ENCODE measurements at regions not wholly inside any gene's neighbourhood (a gene's known extent, or its start where the extent isn't known, plus 50 kb on each side); places are given as distances from the start of the nearest gene placed in this dataset.

DNA sequence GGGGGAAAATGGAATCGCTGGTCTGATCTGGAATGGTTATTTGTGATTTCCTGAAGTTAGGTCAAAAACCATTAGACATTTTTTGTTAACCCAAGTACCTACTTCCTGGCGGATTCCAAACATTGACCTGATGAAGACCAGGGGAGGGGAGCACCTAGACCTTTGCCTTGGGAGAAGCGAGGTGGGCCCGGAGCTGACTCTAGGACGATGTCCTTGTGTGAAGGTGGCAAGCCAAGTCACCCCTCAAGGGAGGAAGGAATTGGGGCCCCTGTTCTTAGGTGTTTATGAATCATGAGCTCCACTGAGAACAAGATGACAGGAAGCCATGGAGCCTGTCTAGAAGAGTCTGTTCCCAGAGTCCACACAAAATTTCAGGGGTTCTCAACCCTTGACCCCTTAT is 204.9 kb upstream of the FOXF1 start:
- Histone ChIP-seq H3K4me3 (replicated peaks in 1 of 2; ENCODE audit: low read depth in 1 of 2, low read length in 2 of 2) (no peak overlapping the region), H3K27ac (ENCODE audit: low read depth, low read length) (no peak overlapping the region), H3K4me1 (ENCODE audit: control insufficient read depth in 1 of 2, insufficient read depth in 2 of 2, low read length in 2 of 2) (peaks cover 3 to 10% of the 10 kb centered on the region in 2 experiments; a peak in 3 of 4 replicates), H4K20me1 (ENCODE audit: insufficient read depth) (no peaks in the 10 kb centered on the region), H3K79me2 (ENCODE audit: insufficient read depth, low read length) (no peaks in the 10 kb centered on the region), H3K36me3 (ENCODE audit: control insufficient read depth in 1 of 2, insufficient read depth in 2 of 2, low read length in 2 of 2) (no peaks in the 10 kb centered on the region), H2AFZ (ENCODE audit: low read depth, low read length, poor library complexity, severe bottlenecking) (no peak overlapping the region), H3K9me3 (ENCODE audit: control insufficient read depth in 1 of 2, insufficient read depth in 1 of 2, low read depth in 1 of 2, low read length in 2 of 2) (no peaks in the 10 kb centered on the region), H3K9ac (ENCODE audit: low read length) (no peak overlapping the region), H3K27me3 (ENCODE audit: insufficient read depth, low read length) (no peaks in the 10 kb centered on the region; the same call in 1 of the 2 replicates), H3K4me2 (ENCODE audit: low read length) (no peak overlapping the region), H3K9me2 (ENCODE audit: insufficient read depth) (no peaks in the 10 kb centered on the region)
- intact Hi-C loops (cut with micrococcal nuclease) = no loop called here
- no peak for DNase-seq (ENCODE audit: low read depth, low spot score)
- CTCF ChIA-PET = no interaction called here
- no peak for ATAC-seq
- no TSS peak for BruUV-seq (replicated peaks)
- POLR2A ChIA-PET = no interaction called here
- TF ChIP-seq RAD21 (IDR thresholded peaks at IDR 0.05; ENCODE audit: low read depth) = no peak
- RAD21 ChIA-PET (ENCODE audit: low non-redundant PET in 1 of 2, low total read pairs in 2 of 2, uncharacterized antibody in 2 of 2, unreplicated experiment in 2 of 2) = no interaction called here

GRCh38 chr16:86306011-86306644 is 204.2 kb upstream of the FOXF1 start:
- ChIA-PET POLR2A (no interaction called here), CTCF (no interaction called here), RAD21 (ENCODE audit: low non-redundant PET in 1 of 2, low total read pairs in 2 of 2, uncharacterized antibody in 2 of 2, unreplicated experiment in 2 of 2) (no interaction called here)
- Histone ChIP-seq H3K4me3 (replicated peaks in 1 of 2; ENCODE audit: low read depth in 1 of 2, low read length in 2 of 2) (no peak overlapping the region), H3K36me3 (ENCODE audit: control insufficient read depth in 1 of 2, insufficient read depth in 2 of 2, low read length in 2 of 2) (no peaks in the 10 kb centered on the region), H3K27ac (ENCODE audit: low read depth, low read length) (no peak overlapping the region), H3K4me2 (ENCODE audit: low read length) (no peak overlapping the region), H4K20me1 (ENCODE audit: insufficient read depth) (no peaks in the 10 kb centered on the region), H3K9ac (ENCODE audit: low read length) (no peak overlapping the region), H2AFZ (ENCODE audit: low read depth, low read length, poor library complexity, severe bottlenecking) (no peak overlapping the region), H3K27me3 (ENCODE audit: insufficient read depth, low read length) (peaks cover 6% of the 10 kb centered on the region; the same call in 1 of the 2 replicates), H3K9me3 (ENCODE audit: control insufficient read depth in 1 of 2, insufficient read depth in 1 of 2, low read depth in 1 of 2, low read length in 2 of 2) (no peaks in the 10 kb centered on the region), H3K9me2 (ENCODE audit: insufficient read depth) (no peaks in the 10 kb centered on the region), H3K79me2 (ENCODE audit: insufficient read depth, low read length) (no peaks in the 10 kb centered on the region), H3K4me1 (ENCODE audit: control insufficient read depth in 1 of 2, insufficient read depth in 2 of 2, low read length in 2 of 2) (peaks cover 3 to 10% of the 10 kb centered on the region in 2 experiments; a peak in 3 of 4 replicates)
- ATAC-seq (no peak), DNase-seq (ENCODE audit: low read depth, low spot score) (no peak)
- intact Hi-C loops (cut with micrococcal nuclease) = no loop called here
- BruUV-seq (replicated peaks) = no TSS peak
- TF ChIP-seq, protein P1, sequence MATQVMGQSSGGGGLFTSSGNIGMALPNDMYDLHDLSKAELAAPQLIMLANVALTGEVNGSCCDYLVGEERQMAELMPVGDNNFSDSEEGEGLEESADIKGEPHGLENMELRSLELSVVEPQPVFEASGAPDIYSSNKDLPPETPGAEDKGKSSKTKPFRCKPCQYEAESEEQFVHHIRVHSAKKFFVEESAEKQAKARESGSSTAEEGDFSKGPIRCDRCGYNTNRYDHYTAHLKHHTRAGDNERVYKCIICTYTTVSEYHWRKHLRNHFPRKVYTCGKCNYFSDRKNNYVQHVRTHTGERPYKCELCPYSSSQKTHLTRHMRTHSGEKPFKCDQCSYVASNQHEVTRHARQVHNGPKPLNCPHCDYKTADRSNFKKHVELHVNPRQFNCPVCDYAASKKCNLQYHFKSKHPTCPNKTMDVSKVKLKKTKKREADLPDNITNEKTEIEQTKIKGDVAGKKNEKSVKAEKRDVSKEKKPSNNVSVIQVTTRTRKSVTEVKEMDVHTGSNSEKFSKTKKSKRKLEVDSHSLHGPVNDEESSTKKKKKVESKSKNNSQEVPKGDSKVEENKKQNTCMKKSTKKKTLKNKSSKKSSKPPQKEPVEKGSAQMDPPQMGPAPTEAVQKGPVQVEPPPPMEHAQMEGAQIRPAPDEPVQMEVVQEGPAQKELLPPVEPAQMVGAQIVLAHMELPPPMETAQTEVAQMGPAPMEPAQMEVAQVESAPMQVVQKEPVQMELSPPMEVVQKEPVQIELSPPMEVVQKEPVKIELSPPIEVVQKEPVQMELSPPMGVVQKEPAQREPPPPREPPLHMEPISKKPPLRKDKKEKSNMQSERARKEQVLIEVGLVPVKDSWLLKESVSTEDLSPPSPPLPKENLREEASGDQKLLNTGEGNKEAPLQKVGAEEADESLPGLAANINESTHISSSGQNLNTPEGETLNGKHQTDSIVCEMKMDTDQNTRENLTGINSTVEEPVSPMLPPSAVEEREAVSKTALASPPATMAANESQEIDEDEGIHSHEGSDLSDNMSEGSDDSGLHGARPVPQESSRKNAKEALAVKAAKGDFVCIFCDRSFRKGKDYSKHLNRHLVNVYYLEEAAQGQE (IDR thresholded peaks at IDR 0.05; ENCODE audit: low read depth) = no peak
- no peak for TF ChIP-seq SRF (IDR thresholded peaks at IDR 0.05; ENCODE audit: low read depth)
- TF ChIP-seq EZH2phosphoT487 (IDR thresholded peaks at IDR 0.05; ENCODE audit: borderline replicate concordance) = no peak
- TF ChIP-seq YY1 (IDR thresholded peaks at IDR 0.05; ENCODE audit: extremely low read depth, insufficient replicate concordance, low read depth, low read length) = no peak
- no peak for TF ChIP-seq CBX3 (IDR thresholded peaks at IDR 0.05; ENCODE audit: low read depth)
- no peak for TF ChIP-seq ELF1 (IDR thresholded peaks at IDR 0.05; ENCODE audit: borderline replicate concordance, low read depth)
- TF ChIP-seq ZFX (IDR thresholded peaks at IDR 0.05) = no peak
- TF ChIP-seq POLR2A (IDR thresholded peaks at IDR 0.05; ENCODE audit: borderline replicate concordance, extremely low read depth, insufficient read depth, insufficient read length) = no peak
